Ureter (tissue), 1 donor: ENCODE measurements at regions not wholly inside any gene's neighbourhood (a gene's known extent, or its start where the extent isn't known, plus 50 kb on each side); places are given as distances from the start of the nearest gene placed in this dataset.

Experiments used
- DNase-seq: peaks from one replicate; pipeline ENCODE4 v3.0.0-alpha.2; 2020; ENCODE audit warnings: low spot score
- donor health status: DM: yes; HTN: yes; CAD: no.

DNA sequence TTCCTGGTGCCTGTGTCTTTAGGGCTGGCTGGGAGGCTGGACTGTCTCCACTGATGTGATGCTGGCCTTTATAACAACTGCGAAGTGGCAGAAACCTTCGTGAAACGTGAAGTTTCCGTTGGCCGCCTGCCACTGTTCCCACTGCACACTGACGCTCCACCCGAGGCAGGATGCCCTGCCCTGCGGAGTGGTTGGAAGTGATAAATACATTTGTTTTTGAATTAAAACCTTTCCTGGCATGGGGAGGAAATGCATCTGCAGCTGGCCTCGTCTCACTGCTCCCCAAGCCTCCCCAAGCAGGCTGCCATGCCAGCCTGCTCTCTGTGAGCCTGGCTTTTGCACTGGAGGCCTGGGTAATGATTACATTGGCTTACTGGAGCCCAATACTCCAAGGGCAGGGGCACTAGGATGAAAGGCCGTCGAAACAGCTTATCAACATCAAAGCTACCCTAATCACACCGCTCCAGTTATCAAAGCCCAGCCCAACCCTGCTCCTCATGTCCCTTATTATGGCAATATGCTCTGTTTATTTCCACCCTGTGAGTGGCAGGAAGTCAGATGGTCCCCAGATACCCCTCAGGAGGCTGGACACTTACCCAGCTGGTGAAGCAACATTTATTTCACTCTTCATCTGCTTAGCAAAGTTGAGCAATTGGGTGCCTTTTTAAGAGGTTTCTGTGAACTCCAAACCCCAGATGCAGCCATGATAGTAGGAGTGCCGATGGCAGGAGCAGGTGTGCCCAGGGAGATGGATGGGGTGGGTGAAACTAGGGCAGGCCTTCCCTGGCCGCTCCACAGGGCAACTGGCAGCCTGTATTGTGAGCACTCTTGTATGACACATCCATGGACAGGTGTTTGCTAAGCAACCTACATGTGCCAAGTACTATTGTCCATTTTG lies 97.4 kb upstream of the ITGA6 start:
- DNase-seq = no peak

DNA sequence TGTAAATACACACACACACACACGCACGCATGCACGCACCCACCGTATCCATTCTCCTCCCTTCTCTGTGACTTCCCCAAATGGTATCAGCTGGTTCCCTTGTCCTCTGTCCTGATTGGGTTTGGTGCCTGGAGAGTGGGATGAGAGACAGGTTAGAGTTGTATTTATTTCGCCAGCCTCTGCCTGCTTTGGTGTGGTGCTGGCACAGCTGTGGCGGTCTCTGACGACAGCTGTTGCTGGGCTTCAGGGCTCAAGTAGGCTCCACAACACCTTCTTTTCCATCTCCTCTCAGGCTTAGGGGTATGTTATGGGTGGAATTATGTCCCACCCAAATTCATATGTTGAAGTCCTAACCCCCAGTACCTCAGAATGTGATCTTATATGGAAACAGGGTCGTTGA lies 94.9 kb upstream of the ITGA6 start:
- no peak for DNase-seq

DNA sequence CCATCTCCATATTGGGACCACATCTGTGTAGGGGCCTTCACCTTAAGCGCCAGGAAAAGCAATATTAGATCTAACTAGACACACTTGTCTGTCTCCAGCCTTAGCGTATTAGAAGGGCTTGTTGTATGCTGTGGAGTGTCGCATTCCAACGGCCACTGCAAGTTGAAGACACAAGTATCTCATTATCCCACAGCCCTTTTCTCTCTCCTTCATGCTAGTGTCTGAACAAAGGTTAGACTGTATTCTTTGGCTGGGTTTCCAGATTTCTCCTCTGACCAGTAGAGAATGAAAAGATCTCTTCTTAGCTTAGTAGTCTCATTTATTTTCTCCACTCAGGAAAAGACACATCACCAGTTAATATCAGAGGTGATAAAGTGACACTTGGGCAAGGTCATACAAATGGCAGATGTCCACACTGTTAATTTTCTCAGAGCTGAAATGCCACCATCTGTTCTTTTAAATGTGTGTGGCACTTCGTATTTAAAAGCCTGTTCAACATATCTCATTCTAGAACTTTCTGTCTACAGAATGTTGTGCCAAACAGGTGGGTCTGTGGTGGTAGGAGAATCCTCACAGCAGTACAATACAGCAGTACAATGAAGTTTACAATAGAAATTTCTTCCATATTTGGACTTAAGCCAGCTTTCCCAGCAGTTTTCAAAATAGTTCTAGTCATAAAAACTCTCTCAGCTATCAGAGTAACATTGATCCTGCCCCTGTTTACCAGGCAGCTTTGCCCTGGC lies 94.0 kb upstream of the ITGA6 start:
- no peak for DNase-seq

DNA sequence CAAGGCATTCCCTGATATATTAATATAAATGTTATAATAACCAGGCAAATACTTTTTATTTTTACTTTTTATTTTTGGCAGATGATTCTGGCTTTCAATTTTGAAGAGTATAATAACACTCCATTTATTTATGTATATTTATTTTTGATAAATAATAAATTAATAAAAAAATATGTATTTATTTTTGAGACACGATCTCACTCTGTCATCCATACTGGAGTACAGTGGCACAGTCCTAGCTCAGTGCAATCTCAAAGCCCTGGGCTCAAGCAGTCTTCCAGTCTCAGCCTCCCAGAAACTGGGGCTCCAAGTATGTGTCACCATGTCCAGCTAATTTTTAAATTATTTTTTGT lies 93.4 kb upstream of the ITGA6 start:
- DNase-seq = no peak

DNA sequence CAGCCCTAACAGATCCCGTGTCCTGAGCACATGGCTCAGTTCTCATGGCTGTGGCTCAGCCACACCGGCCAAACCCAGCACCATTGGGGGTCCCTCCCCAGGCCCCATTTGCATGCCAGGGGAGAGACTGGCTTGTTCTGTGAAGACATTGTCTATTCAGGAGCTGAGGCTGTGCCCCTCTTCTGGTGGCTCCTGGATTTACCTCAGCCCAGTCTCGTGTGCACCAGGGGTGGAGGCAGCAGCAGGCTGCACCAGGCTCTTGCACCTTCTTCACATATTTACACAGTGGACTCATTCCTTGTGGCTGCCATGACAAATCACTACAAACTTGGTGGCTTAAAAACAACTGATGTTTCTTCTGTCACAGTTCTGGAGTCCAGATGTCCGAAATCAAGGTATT lies 92.4 kb upstream of the ITGA6 start:
- no peak for DNase-seq

DNA sequence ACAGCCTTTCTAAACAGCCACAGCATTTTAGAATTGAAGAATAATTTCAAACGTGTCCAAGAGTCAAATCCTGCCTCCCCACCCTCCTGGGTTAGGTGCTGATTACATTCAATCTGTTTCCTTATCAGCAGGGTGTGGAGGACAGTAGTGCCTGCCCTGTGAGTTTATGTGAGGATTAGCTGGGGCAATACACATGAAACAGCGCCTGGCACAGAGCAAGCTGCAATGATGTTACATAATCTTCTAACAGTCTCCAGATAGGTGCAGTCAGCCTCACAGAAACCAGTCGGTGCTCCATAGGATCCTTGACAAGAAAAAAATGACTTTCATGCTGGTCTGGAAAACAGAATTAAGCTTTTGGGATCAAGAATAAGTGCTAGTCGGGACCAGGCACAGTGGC lies 91.7 kb upstream of the ITGA6 start:
- DNase-seq = no peak

DNA sequence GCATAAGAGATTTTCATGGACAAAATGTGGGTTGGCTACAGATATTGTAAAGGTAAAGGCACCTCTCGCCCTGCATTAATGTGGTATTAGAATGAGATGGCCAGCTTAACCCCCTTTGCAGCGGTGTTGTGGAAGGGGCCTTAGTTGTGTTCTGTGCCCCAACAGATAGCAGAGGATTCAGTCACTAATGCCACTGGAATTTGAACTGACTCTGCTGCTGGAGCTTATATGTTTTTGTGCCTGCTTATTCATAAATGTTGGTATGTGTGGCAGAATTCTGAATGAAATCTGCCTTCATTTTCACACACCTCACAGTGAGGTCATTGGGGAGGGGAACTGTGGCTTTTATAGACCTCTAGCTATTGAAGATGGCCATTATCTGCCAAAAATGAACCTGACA lies 90.7 kb upstream of the ITGA6 start:
- no peak for DNase-seq

DNA sequence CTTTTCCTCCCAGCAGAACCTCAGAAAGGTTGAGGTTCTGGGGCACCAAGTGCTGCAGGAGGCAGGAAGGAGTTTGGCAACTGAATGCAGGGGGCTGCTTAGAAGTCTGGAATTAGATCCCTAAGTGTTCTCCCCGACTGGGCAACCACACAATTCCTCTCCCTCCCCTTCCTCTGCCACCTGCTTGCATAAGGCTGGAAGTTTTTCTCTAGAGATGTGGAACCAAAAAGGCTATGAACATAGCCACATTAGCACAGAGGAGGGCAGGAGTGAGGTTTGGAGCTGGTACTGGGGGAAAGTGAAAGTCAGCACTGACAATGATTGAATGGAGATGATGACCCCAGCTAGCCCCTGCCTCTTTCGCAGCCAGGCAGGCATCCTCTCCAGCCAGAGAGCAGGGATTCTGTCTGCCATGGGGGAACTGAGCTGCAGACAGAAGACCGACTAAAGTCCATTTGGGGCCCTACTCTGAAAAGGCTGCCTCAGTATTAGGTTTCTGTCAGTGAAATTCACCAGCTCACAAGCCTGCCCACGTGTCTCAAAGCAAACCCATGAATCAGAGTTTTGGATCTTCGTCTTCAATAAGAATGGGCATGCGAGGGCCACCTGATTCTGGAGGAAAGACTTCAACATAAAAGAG lies 87.9 kb upstream of the ITGA6 start:
- DNase-seq = no peak

DNA sequence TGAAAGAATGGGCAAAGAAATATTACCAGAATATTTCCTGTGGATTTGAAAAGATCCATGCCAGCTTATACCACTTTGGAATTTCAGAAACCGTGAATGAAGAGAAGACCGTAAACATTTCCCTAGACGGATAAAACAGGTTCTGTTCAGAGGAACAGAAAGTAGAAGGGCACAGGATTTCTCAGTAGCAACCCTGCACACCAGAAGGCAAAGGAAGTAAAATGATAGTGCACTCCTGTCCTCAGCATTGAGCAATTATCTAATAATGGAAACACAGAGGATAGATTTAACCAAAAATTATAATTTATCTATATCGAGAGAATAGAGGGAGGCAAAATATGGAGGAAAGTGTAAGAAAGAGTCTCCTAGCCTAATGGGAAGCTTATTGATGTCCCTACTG lies 87.0 kb upstream of the ITGA6 start:
- DNase-seq = no peak

DNA sequence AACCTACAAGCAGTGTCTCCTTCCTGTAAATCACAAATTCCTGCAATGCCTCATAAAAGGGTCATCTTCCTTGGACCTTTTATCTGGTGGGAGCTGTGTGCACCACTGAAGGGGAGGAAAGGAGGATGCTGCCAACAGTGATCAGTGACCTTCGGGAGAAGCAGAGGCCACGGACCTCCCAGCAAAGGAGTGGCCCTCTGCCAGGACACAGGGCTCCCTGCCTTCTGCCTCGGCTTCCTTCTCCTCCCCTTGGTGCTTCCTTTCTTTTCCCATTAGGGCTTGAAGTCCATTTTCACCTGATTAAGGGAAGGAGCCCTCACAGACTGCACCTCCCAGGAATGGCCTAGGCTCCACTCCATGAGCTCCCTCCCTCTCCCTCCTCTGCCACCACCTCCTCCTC lies 85.3 kb upstream of the ITGA6 start:
- DNase-seq = no peak

DNA sequence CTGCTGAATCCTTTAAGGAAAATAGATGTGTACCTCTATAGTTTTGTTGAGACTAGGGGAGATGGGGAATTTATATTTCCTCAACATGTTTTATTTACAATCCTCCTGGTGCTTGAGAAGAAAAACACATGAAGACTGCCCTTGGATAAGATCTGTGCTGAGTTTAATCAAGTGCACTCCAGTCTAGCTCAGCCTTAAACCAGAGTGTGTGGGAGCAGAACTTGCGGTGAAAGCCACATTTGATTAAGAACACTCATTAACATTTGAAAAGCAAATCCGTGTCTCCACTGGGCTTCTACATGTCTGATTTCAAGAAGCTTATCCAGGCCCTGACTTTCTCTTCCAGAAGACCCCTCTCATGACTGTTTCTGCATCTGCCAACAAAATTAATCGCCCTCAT lies 84.8 kb upstream of the ITGA6 start:
- no peak for DNase-seq

DNA sequence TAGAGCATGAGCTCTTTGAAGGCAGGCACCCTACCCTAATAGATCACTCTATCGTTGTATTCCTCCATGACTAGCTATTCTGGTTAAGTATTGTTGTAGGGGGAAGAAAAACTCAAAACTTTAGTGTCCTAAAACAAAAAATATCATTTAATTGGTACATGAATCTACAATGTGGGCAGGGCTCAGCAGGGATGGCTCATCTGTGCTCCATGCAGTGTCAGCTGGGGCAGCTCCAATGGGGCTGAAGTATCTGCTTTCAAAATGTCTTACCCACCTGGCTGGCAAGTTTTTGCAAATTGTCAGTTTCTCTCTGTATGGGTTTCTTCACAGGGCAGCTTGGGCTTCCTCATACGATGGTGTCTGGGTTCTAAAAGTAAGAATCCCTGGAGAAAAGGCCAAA lies 83.2 kb upstream of the ITGA6 start:
- DNase-seq = no peak

DNA sequence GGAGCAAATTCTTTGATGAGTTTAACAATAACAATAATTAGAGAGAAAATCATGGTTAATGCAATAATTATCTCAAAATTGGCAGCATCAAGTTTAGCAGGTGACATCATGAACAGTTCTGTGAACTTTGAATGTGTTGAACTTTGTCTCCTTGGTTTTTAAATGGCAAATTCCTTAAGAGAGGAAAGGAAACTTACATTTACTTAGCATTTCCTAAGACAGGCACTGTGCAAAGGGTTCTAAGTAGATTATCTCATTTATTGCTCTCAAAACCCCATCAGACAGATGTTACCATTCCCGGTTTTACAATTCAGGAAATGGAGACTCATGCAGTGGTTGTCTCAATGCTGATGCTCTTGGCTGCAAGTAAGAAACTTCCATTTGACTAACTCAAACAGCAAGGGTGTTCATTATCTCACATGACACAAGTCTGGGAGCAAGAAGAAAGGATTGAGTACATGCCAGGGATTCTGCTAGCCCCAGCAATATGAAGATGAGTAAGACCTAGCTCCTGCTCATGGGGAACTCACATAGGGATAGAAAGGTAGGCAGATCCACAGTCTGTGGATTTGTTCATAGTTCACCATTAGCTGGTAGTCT lies 81.3 kb upstream of the ITGA6 start:
- DNase-seq = no peak

DNA sequence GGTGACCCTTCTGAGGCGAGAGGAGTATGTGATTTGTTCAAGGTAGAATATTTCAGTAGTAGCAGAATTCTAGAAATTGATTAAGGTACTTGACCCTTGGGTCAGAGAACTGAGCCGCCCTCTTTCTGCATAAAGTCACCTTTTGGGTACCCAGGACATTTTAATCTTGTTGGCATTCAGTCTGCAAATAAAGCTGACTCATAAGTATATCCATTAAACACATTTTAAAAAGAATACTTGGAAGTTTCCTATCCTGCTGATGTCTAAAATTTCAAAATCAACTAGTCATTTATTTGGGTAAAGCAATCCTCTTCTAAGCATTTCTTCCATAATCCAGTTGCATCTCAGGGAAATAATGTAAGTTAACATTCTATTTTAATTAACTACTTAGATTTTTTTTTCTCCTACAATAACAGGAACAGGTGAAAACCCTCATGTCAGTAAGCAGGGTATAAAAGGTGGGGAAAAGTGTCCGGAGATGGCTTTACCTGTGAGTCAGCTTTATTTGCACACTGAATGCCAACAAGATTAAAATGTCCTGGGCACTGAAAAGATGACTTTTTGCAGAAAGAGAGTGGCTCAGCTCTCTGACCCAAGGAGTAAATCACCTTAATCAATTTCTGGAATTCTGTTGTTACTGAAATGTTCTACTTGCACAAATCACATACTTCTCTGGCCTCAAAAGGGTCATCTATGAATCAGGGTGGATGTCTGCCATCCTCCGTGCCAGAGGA lies 78.7 kb upstream of the ITGA6 start:
- no peak for DNase-seq

DNA sequence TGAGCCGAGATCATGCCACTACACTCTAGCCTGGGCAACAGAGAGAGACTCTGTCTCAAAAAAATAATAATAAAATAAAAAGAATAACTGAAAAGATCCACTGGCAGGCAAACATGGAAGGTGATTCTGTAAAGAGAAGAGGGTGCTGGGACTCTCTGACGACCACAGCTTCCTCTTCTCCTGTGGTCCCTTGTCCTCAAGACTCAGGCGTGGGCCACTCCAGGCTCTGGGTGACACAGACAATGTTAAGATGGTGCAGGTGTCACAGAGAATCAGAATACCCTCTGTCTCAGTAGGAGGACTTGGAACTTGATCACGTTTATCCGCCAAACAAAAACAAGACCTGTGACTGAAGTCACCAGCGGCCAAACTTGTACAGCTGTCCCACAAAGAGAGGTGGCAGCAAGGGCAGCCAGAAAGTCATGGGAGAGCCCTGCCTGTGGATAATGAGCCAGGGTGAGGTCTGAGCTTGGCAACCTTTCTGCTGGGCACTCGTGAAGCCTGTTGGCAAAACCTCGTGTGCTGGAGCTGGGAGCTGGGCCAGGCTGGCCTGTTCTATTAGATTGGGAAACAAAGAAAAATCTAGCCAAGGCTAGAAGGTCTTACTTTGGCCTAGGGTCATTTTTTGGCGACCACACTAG lies 76.4 kb upstream of the ITGA6 start:
- peak; percentile 60 for DNase-seq

DNA sequence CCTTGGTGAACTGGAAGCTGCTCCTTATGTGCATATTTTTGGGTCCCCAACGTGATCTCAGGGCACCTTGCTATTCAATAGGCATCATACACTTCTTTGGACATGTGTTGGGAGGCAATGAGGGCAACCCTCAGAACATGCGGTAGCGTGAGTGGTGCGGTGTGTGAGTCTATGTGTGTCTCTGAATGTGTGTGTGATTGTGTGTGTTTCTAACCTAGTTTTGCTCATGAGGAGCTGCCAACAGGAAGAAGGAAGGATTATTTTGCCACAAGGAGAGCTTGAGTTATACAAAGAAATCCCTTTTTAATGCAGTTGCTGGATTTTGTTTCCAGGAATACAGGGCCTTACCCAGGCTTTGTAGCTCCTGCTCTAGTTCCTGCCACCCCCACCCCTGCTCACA lies 75.8 kb upstream of the ITGA6 start:
- DNase-seq = no peak

DNA sequence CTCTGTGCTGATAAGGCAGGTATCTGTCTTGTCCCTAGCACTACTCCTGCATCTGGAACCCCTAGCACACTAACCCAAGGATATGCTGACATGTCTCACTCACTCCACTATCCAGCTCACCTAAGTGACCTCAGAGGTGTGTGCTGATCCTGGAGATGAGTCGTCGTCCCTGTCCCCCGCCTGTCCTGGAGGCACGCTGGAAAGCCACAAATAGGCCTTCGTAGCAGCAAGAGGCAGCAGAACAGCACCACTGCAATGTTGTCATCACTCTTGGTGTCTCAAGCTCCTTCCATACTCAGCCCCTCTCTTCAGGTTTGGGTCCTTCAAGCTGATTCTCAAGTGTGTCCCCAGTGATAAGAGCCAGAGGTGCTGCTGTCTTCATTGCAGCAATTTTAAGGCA lies 73.0 kb upstream of the ITGA6 start:
- DNase-seq = no peak

DNA sequence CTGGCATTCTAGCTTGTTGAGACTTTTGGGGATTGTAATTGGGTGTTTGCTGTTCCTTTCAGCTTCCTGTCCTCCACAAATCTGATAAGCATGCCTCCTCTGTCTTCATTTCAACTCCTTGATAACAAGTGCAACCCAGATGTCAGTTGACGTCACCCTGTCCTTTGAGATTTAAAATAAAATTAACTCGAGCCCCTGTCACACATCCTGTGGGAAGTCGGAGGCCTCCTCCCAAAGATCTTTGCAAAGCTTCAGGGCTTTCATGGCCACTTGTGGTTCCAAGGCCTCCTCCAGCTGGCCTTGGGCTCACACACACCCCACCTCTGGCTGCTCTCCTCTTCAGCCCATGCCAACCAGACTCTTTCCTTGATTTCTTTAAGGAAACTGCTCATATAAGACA lies 69.9 kb upstream of the ITGA6 start:
- no peak for DNase-seq

DNA sequence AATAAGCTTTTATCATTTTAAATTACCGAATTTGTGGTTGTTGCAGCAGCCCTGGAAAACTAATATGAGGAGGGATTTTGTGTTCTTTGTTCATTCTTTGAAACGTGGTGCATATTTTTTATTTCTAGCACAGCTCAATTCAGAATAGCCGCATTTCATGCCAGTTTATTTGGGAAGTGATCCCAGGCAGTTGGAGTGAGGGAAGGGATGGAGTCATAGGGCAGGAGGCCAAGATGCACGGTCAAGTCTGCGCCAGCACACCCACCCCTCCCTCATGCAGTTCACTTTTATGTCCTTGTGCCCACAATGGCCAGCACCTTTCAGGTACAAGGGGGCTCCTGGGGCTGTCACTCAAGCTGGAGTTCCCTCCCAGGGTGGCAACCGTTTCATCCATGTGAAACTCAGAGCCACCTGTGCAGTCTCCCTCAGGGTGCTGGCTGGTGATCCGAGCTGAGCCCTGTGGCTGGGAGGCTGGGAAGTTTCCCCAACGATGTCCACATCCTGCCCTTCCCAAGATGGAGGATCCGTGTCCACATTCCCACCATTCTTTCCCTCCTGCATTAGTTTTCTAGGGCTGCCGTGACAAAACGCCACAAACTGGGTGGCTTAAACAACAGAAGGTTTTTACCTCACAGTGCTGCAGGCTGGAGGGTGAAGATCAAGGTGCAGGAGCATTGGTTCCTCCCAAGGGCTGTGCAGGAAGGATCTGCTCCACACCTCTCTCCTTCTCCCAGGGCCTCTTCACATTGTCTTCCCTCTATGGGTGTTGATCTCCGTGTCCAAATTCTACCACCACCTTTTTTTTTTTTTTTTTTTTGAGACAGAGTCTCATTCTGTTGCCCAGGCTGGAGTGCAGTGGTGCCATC lies 68.5 kb upstream of the ITGA6 start:
- DNase-seq = no peak

DNA sequence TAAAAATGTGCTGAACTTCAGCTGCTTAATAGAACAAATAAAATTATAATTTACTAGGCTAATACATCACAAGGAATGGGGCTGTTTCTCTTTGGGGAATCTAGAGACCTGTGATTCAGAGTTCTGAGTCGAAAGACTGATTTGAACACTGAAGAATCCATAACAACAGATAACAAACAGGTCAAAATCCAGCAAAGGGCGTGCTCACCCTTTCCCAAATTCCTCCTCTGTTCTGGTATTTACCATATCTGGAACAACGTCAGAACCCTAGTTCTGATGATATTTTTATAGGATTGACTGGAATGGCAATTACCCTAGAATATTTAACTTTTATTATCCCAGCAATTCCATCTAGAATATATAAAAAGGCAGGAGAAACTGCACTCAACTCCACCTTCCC lies 66.0 kb upstream of the ITGA6 start:
- no peak for DNase-seq
